IPS DF 4.7 (cell line): ENCODE measurements at regions not wholly inside any gene's neighbourhood (a gene's known extent, or its start where the extent isn't known, plus 50 kb on each side); places are given as distances from the start of the nearest gene placed in this dataset.
"Not testable (repeated sequence)": the region's sequence is repeated elsewhere in the genome, so short reads cannot be mapped to it uniquely, and the experiment has no call there.

Source experiments
- DNase-seq: peaks from one replicate; pipeline ENCODE4 v3.0.0-alpha.2; 2013; ENCODE audit warnings: low spot score; ENCODE audit errors: extremely low read depth

DNA sequence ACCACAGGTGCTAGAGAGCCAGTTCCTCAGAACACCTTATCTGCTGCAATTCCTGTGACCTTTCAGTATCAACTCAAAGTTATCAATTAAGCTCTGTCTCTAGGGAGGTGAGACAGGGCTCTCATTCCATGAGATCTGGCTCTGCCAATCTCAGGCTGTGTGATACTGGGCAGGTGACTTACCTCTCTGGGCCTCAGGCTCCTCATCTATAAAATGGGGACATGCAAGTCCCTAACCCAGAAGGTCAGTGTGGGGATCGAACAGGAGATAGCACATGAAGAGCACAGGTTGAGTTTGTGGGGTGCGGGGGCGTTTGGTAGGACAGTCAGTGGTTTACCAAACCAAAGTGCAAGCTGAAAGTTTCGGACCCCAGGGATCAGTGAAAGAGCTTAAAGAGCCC, 319.3 kb upstream of the CCL2 start:
- DNase-seq: no peak

DNA sequence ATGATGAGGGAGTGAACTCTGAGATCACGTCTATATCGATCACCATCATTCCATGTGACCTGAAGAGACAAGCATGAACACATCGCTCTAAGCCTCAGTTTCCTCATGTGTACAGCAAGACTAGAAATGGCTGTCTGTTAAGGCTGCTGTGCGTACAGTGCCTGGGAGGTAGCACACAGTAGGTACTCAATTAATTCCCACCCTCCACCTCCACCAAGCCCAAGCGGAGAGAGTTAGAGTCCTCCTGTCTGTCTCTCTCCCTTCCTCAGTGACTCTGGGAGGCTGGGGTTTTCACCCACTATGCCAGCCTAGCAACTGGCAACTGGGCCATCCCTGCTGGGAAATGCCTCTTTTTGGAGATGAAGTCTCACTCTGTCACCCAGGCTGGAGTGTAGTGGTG, 318.3 kb upstream of the CCL2 start:
- no peak for DNase-seq

DNA sequence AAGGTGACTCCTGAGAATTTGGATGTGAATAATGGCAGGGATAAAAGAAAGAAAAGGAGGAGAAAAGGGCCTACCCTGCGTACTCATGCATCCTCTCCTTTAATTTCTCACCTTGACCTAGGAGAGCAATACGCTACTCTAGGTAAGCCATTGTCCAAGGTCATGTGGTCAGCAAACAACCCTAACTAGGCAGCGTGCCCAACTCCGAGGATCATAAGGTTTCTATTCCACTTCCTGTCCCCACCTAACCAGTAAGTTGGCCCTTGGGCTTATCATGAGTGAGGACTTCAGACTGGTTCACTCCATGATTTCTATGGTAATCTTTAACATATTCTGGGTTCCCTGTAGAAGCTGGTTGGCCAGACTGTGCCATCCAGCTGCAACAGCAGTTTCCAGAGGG, 315.1 kb upstream of the CCL2 start:
- DNase-seq: no peak

DNA sequence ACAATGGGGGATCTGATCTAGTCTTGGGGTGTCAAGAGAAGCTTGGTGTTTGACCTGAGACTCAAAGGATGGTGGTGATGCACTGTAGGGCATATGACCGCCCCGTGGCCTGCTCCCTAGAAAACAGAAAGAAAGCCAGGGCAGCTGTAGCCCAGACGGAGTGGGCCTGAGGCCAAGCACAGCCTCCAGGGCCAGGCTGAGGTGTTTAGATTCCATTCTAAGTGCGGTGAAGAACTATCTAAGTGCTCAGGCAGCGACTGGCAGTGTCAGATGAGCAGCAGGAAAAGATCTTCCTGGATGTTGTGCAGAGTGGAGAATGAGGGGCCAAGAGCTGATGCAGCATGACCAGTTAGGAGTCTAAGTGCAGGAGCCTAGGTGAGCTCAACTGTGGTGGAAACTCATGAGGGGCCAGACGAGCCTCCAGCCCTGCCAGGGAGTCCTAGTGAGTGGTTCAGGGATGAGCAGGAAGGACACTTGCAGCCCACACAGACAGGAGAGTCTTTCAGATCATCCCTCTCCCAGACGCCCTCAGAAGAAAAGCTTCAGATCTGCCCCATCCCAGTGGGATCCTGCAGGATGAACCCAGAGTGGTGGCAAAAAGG, 314.2 kb upstream of the CCL2 start:
- DNase-seq: no peak

DNA sequence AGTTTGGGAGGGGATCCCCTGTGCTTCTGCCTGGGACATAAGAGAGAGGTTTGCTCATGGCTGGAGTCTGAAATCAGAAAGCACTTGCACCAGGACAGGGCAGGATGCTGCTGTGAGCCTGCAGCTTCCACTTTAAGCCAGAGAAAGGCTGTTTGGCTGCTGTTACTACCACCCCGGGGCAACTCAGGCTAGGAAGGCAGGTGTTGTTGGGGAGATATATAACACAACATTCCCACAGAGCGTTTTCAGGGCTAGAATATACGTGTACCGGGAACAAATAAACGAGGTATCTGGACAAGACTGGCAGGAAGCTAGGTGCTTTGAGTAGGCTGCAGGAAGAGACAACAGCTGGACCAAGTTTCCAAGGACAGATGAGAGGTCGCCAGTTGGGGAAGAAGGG, 313.3 kb upstream of the CCL2 start:
- DNase-seq: no peak

DNA sequence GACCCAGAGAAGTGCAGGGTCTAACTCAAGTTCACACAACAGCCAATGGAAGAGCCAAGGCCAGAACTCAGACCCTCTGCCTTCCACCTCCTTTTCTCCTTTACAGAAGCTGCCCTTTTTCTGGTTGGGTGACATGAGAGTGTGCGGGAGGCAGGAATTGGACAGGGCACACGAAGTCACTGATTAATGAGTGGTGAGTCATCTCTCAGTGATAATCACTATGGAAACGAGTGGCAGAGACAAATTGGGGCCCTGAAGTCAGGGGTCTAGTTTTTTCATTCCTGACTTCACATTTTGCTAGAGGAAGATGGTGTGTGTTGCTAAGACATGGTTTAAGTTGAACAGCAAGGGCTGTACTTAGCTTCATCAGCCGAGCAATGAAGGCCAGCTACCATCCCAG, 312.7 kb upstream of the CCL2 start:
- no peak for DNase-seq

DNA sequence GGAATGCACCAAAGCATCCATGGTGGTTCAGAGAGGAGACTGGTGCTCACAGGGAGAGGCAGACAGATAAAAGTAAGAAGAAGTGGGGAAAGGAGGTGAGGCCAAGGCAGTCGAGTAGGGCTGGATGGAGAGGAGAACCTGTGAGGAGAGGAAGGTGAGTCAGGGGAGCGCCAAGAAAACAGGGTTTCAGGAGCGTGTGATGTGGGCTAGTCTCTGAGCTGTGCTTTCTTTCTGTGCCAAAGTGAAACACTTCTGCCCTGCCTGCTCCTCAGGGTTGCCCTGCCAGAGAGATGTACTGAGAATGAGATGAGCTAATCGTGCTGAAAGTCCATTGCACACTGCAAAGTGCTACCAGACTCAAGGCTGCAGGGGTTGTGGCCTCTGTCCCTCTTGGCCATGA, 310.7 kb upstream of the CCL2 start:
- DNase-seq: no peak

DNA sequence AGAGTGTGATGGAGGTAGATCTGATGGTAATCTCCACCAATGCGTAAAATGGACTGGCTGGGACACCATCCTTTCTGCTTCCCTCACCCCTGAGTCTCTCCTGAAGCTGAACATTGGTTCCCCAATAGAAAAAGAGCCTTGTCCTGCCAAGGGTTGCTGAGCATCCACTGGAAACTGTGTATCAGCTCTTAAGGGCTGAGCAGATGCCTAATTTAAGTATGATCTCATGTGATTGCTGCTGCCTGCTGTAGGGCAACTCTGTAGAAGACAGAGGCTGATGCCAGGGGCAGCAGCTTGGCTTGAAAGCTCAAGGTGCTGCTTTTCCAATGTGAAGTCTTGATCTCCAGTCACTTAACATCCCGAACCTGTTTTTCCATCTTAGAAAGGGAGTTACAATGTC, 310.3 kb upstream of the CCL2 start:
- no peak for DNase-seq

DNA sequence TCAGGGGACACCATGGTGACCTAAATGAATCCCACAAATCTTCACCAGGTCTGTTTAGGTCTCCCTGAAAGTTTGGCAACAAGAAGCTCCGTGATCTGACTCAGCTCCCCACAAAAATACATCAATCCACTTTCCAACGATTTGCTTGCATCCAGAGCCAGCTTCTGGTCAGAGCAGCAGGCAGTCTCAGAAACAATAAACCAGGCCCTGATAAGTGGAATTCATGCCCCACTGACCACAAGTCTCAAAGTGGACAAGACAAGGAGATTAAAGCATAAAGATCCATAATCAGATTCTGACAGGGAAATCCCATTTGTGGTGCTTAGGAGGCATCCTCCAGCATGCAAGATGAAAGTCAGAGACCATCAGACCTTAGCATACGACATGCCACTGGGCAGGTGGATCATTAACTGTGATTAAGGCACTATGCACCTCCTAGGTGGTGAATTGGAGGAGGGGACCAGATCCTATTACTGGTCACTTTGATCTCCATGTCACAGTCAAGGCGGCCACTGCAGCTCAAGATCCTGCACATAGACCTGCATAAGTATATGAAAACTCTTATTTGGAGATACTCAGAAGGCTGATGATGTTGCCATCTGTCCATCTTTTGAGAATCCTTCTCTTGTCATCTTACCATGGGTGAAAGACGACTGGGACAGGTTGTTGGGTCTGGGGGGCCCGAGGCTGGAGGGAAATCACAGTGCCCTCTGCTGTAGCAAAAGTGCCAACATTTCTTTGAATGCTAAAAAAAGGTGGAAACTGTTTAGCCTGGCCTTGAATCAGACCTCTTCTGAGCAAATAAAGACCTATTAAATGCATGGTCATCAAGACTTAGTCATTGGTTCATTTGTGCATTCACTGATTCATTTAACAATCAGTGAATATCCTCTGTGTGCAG, 309.2 kb upstream of the CCL2 start:
- no peak for DNase-seq

DNA sequence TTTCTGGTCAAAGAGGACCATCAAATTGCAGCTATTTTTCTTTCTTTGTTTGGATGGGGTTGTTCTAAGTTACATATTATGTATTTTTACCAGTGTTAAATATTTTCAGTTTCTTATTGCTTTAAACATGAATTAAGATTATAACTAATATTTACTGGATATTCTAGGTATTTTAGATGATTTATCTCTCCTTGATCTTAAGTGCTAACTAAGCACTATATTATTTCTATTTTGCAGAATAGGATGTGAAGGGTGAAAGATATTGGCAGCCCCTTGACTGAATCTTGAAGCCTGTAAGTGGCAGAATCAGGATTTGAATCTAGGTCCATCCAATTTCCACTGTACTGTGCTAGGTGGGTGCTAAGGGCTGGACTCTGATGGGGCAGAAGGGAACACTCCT, 307.3 kb upstream of the CCL2 start:
- no peak for DNase-seq

DNA sequence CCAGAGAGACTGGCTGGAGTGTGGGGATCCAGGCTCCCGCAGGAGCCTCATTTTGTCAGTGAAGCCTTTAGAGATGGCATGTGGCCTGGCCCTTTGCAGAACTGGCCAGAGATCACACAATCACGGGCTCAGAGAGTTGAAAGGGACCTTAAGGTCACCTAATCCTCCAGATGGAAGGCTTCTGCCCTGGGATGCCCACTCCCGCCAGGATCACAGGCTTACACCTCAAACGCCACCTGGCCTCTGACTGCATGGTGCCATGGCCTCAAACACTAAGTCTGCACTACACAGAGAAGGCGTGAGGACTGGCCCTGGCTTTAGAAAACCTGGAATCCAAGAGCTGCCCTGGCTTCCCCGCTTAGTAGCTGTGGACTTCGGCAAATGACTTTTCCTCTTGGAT, 306.8 kb upstream of the CCL2 start:
- no peak for DNase-seq

DNA sequence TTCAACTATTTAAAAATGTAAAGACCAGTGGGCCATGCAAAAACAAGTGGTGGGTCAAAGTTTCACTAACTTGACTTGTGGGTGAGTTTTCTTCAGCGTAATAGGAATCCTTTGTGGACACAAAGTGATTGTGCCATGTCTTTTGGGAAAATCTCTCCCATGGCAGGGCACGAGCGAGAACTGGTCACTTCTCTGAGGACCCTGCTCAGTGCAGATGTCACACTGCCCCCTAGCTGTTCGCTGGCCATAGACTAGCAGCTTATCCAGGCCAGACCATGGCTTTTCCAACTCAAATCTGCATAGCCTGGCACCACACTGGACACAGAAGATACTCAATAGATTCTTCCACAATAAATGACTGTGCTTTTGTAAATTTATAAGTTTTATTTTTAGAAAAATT, 306.0 kb upstream of the CCL2 start:
- no peak for DNase-seq

DNA sequence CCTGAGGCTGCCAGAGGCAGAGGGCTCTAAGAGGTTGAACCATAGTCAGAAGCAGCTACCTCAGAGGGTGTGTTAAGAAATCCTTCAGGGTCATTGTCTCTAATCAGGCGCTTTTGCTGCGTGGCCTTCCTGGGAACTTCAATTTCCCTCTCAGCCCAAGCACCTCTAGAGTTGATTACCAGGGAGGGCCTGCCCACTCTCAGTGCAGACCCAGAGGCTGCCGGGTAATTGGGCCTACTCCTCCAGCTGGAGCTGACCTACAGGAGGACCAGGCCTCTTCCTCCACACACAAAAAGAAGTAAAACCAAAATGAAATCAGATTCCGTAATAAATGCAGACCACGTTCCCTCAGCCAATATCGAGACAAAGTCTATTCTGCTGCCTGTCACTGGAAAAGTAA, 305.0 kb upstream of the CCL2 start:
- no peak for DNase-seq

DNA sequence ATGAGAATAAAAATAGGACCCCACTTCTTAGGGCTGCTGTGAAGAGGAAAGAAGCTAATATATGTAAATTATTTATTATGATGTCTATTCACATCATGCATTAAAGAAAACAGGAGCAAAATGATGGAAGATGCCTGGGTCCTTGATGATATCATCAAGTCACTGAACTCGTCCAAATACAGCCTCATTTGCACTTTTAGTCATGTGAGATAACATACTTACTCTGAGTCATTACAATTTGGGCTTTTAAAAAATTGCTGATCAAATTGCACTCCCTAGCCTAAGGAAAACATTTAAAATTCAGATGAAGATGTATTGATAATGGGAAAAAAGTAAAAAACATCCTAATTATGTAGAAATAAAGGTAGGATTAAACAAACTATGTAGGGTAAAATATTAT, 302.7 kb upstream of the CCL2 start:
- DNase-seq: no peak

DNA sequence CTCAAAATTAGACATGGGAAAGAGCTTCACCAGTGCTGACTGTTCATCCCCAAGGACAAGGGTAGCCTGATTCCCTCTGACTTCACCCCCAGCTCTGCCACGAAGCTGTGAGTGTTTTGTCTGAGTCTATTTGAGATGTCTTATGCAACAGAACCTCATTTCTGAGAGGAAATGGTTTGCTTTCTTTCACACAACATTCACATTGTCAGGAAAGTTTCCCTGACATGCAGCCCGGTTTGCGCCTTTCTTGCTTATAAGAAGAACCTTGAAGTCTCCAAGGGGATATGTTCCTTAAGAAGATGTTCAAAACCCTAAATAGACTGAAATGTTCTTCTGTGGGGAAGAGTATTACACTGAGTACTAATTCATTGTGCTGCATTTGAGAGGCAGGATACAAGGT, 300.5 kb upstream of the CCL2 start:
- DNase-seq: no peak

DNA sequence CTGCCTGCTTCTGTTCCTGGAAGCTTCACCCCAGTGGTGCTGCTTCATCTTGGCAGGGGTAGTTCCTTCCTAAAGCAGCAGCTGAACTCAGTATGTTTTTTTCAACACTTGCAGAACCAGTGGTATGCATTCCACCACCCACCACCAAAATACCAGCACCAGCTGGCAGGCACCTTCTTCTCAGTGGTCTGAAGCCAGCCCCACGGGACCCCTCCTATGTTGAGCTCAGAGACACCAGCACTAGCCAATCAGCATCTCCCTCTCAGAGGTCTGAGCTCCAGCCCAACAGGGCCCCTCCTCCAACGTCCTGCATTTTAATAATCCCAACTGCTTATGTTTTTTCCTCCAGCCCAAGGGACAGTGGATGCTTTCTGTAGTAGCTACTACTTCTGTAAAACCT, 299.6 kb upstream of the CCL2 start:
- no peak for DNase-seq

DNA sequence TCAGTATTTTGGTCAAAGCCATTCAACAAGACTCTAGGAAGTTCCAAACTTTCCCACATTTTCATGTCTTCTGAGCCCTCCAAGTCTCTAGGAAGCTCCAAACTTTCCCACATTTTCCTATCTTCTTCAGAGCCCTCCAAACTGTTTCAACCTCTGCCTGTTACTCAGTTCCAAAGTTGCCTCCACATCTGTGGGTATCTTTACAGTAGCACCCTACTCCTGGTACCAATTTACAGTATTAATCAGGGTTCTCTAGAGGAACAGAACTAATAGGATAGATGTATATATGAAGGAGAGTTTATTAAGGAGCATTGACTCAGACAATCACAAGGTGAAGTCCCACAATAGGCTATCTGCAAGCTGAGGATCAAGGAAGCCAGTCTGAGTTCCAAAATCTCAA, 296.0 kb upstream of the CCL2 start:
- not testable (repeated sequence) for DNase-seq

DNA sequence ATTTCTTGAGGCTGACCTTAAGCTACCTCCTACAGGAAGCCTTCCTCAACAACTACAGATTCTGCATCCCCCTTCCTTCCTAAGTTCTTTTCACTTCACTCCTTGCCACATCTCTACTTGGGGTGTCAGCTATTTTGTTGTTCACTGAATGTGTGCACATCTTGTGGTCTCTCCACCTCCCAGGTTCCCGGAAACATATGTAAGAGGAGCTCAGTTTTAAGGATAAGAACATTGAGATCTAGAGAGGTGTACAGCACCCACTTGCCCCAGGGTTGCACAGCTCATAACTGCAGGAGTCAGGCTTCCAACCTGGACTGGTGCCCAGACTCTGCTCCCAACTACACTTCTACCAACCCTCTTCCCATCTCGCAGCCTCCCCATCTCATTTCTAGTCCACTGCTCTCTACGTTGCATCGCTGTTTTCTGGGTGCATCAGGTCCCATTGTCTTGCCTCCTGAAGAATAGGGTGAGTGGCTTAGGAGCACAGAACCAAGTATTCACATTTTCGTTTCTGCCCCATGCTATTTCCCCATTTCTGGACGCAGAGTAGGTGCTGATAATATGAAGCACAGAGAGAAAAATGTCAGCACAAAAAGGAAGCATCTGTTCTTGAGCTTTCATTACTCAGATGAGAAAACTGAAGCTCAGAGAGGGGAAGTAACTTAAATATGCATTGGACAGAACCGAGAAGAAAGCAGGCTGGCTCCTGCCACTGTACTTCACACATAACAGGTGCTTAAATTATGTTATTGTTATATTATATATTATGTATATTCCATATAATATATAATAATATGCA, 292.0 kb upstream of the CCL2 start:
- DNase-seq: no peak

DNA sequence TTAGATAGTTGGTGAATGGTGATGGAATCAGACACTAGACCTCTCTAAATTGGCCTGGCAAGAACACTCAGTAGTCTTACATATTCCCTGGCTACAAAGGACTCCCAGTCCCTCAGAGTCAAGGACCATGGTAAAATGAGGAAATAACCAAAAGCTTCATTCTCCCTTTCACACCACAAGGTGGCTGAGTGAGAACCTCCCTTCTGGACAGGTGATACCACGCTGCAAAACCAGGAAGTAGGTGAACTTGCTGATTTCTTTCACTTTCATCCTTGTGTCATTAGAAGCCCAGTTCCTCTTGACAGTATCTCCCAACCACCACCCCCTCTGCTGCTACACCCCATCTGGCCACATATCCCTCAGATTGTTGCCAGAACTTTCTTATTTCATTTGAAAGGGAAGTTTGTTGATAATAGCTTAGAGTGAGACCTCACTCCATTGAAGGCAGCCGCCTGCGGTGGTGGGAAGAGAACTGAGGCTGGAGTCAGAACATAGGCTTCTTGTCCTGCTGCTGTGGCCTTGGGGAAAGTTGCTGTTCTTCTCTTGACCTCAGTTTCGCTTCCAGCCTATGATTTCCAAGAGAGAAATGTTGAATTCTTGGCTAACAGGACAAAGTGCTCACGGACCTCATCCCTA, 290.6 kb upstream of the CCL2 start:
- no peak for DNase-seq

DNA sequence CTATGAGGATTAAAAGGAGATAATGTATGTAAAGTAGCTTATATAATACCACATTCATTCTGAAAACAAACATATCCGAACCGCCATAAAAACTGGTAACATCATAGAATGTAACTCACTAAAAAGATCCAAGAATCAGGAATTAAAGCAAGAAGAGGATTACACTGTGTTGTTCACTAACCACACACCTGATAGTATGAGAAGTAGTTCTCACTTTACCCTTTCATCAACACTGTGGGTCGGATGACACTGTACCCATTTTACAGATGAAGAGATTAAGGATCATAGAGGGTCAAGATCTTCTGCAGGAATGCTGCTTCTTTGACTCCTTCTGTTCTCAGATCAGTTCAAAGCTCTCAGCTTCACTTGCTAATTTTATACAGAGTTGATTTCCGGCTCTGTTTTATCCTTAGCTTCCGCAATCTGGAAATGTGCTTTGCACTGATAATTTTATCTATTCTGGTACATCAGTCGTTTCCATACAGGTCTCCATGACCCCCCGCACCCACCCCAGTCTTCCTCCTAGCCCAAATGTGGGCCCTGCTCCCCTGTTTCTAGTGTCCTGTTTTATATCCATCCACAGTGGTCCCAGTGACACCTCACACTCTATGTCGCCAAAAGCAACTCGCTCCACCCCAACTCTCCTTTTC, 288.6 kb upstream of the CCL2 start:
- no peak for DNase-seq

DNA sequence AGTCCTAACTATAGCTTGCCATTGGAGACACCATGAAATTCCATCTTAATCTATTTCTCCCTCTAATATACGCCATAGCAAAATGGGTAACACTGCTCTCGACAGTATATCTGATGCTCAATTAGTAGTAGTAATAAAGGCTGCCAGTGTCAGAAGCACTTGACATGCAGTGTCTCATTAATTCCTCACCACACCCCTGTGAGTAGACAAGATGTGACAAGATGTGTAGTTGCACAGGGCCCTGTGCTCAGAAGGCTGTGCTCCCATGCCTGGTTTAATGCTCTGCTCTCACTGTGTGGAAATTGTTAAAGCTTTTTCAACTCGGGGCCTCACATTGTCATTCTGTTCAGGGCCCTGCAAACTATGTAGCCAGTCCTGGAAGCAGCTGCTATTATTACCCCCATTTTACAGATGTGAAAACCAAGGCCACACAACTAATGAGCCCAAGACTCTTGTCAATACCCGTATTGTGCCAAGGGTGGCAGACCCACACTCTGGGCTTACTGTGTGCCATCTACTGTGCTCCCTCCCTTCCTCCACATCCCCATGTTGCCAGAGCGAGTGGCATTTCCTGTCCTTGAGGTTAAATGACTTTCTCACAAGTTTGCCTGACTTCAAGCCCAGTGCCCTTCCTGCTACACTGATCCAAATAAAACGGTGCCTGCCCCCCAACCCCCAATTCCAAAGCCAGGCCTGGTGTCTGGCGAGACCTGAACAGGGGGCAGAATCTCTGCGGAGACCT, 287.3 kb upstream of the CCL2 start:
- no peak for DNase-seq
